Lower leg skin (tissue), 4 donors: ENCODE measurements at regions not wholly inside any gene's neighbourhood (a gene's known extent, or its start where the extent isn't known, plus 50 kb on each side); places are given as distances from the start of the nearest gene placed in this dataset.
"Not testable (repeated sequence)": the region's sequence is repeated elsewhere in the genome, so short reads cannot be mapped to it uniquely, and the experiment has no call there.

Source experiments
- DNase-seq, 2 donors: peaks; one replicate each; pipeline ENCODE4 v3.0.0-alpha.2; 2019; ENCODE audit warnings: low spot score in 2 of 2
- H3K4me3 ChIP-seq: fragments of 200-600 bp; sonication (generic); 2 replicates; pipeline ENCODE4 v1.5.1; 2017; ENCODE audit warnings: mild to moderate bottlenecking, low read depth; ENCODE audit not compliant: poor library complexity, severe bottlenecking
- CTCF ChIP-seq, 3 donors: fragments of 450-650 bp; IDR thresholded peaks; one replicate each; pipeline ENCODE4 v1.5.1; 2016; ENCODE audit warnings: antibody characterized with exemption in 3 of 3, mild to moderate bottlenecking in 3 of 3, moderate library complexity in 2 of 3
- POLR2A ChIP-seq, 2 donors: fragments of 450-650 bp; IDR thresholded peaks; one replicate each; pipeline ENCODE4 v1.6.1; 2016 to 2017; ENCODE audit warnings: antibody characterized with exemption in 2 of 2, mild to moderate bottlenecking in 1 of 2, moderate library complexity in 1 of 2
- WGBS, 2 donors: methylation state at CpG; one replicate each; pipeline ENCODE4 v1.1.5; 2018; 5-methylcytosine and 5-hydroxymethylcytosine counted together
- intact Hi-C: fragments of 100-400 bp; cut with DNase I; formaldehyde crosslinking; loops from one replicate; pipeline ENCODE4 v1.15.0; 2023; ENCODE audit warnings: low total_unique reads

- H3K4me3 ChIP-seq: no peak overlapping the region
- 97% methylated on average over 5 of the region's 5 CpGs for WGBS, 2 donors
- no peak for DNase-seq
- no peak for TF ChIP-seq POLR2A (IDR thresholded peaks at IDR 0.05)
- no peak for TF ChIP-seq CTCF (IDR thresholded peaks at IDR 0.05)
- intact Hi-C loops: no loop called here
Observed at GRCh38 chr7:119949053-119949452, 323.9 kb upstream of the KCND2 start.

- H3K4me3 ChIP-seq, intact Hi-C loops, DNase-seq: not testable (repeated sequence)
- 95 to 97% methylated on average over 30 of the region's 30 CpGs for WGBS, 2 donors
Observed at GRCh38 chr7:119950390-119951041, 322.5 kb upstream of the KCND2 start.

DNA sequence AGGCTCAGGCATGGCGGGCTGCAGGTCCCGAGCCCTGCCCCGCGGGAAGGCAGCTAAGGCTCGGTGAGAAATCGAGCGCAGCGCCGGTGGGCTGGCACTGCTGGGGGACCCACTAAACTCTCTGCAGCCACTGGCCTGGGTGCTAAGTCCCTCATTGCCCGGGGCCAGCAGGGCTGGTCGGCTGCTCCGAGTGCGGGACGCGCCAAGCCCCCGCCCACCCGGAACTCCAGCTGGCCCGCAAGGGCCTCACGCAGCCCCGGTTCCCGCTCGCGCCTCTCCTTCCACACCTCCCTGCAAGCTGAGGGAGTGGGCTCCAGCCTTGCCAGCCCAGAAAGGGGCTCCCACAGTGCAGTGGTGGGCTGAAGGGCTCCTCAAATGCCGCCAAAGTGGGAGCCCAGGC lies 321.4 kb upstream of the KCND2 start:
- intact Hi-C loops, H3K4me3 ChIP-seq, DNase-seq: not testable (repeated sequence)
- WGBS, 2 donors: 97 to 98% methylated on average over 19 to 22 of the region's 24 CpGs

DNA sequence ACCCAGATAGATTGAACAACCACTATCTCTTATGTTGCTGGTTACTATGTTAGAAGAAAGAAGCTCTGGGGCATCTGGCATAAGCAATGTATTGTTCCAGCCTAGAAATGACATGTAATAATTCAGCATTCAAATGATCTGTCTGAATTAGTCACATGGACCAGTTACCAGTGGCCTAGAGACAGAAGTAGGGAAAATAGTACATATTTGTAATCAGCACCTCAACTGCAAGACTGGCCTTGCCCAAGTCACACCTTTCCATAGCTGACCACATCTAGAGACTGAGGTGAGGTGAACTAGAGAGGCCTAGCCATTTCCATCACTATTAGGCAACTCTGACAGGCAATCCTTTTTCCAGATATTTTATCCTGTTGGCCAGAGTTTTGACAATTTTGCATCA lies 315.6 kb upstream of the KCND2 start:
- intact Hi-C loops: no loop called here
- no peak for TF ChIP-seq CTCF (IDR thresholded peaks at IDR 0.05)
- DNase-seq: no peak
- no peak overlapping the region for H3K4me3 ChIP-seq

DNA sequence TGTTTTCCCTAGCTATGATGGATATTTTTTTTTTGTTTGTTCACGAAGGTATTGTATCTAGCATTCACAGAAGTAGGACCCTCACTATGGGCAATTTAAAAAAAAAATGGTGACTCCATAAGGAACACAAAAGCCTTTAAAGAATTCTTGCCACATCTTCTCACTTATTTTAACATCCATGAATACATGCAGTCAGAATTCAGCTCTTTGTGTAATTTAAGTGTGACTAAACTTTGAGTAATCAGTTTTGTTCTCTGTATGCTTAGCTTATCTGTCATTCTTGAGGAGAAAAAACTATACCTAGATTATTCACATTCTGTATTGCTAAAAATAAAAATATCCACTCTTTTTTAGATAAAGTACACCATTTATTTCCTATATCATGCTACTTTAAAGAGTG lies 313.2 kb upstream of the KCND2 start:
- no peak for TF ChIP-seq CTCF (IDR thresholded peaks at IDR 0.05)
- TF ChIP-seq POLR2A (IDR thresholded peaks at IDR 0.05): no peak
- intact Hi-C loops: no loop called here
- H3K4me3 ChIP-seq: no peak overlapping the region
- 82 to 86% methylated on average over 1 of the region's 1 CpG for WGBS, 2 donors
- DNase-seq: no peak

- DNase-seq: no peak
- intact Hi-C loops: no loop called here
- no peak for TF ChIP-seq CTCF (IDR thresholded peaks at IDR 0.05)
- no peak for TF ChIP-seq POLR2A (IDR thresholded peaks at IDR 0.05)
- H3K4me3 ChIP-seq: no peak overlapping the region
Observed at GRCh38 chr7:119963654-119964053, 309.3 kb upstream of the KCND2 start.

DNA sequence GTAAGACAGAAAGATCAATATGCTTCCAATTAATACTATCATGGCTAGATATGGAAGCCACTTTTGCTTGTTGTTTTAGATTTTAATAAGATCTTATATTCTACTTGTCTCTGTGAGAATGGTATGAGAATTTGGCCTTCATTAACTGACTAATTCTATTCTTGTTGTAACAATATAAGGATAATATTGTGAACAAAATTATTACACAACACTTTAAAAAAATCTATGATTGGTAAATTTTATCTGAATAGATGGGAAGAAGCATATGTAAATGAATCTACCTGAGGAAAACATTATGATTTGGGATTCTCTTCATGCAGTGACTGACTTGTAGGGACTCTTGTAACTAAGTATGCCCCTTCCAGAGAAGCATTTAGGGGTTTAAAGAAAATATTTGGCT lies 308.9 kb upstream of the KCND2 start:
- no peak overlapping the region for H3K4me3 ChIP-seq
- no peak for TF ChIP-seq CTCF (IDR thresholded peaks at IDR 0.05)
- no peak for TF ChIP-seq POLR2A (IDR thresholded peaks at IDR 0.05)
- DNase-seq: no peak
- intact Hi-C loops: no loop called here
